Activated T-cell treated with anti-CD3 and anti-CD28 coated beads for 48 hours (primary cell): ENCODE measurements at regions not wholly inside any gene's neighbourhood (a gene's known extent, or its start where the extent isn't known, plus 50 kb on each side); places are given as distances from the start of the nearest gene placed in this dataset.
"Not testable (repeated sequence)": the region's sequence is repeated elsewhere in the genome, so short reads cannot be mapped to it uniquely, and the experiment has no call there.

Experiments
- DNase-seq: peaks from one replicate; pipeline ENCODE4 v3.0.0-alpha.2; 2020; ENCODE audit warnings: low read depth

DNA sequence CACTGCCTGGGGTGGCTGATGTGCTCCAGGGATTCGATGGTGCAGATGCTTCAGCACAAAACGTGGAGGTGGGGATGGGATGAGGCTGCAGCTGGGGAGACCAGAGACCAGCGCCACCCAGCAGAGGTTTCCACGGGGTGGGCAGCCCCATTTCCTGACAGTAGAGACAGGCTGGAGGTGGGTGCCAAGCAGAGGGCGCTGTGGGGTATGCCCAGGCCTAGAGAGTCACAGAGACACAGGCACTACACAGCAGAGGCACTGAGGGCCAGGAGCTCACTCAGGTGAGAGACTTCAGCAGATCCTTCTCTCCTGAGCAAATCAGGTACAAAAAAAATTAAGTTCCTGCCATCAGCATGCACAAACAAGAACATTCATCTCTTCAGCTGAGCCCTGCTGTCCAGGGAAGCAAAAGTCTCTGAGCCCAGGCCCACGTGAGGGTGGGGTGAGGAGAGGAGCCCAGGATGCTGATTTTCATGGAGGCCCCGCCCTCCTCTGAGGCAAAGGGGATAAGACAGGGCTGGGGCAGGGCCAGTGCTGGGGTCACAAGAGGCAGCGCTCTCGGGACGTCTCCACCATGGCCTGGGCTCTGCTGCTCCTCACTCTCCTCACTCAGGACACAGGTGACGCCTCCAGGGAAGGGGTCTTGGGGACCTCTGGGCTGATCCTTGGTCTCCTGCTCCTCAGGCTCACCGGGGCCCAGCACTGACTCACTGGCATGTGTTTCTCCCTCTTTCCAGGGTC, 53.1 kb downstream of the GGTLC2 start:
- DNase-seq = no peak

DNA sequence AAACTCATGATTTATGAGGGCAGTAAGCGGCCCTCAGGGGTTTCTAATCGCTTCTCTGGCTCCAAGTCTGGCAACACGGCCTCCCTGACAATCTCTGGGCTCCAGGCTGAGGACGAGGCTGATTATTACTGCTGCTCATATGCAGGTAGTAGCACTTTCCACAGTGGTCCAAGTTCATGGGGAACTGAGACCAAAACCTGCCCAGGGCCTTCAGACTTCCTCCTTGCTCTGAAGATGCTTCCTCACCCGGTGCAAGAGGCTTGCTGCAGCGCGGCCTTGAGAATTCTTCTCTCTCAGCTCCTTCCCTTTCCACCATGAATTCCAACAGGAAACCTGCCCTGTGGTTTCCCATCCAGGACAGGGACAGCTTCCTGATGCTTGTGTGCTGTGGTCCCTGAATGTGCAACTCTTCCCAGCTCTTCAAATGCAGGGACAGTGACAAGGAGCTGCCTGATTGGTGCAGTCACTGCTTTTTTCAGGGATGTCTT, 53.9 kb downstream of the GGTLC2 start:
- DNase-seq = no peak

DNA sequence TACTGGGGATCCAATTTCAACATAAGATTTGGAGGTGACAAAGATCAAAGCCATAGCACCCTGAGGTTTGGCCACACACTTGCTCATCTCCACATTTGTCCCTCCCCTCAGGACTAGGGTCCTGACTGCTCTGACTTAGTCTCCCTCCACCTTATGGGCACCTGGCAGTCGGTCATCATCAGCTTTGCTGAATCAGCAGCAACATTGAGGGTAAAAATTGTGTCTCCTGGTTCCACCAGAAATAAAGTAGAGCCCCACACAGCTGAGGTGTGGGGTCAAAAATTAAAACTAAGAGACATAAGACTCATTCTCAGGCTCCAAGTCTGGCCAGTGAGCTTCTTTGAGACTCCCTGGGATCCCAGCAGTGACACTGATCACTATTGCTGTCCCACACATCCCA, 56.2 kb downstream of the GGTLC2 start:
- DNase-seq = no peak

DNA sequence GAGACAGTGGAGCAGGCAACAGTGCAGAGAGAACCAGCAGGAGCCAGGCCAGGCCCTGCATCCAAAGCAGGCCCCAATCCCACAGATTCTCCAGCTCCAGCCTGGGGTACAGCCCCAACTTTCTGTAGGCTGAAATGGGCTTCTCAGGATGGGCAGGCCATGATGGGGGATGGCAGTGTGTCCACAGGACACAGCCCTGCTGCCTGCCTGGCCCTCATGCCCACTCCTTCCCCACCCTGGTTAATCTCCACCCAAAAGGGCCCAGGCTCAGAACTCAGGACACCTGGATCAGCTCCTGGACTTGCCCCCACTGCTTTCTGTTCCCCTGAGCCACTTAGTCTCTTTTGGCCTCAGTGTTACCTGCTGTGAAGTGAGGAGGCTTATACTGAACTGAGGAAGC, 57.1 kb downstream of the GGTLC2 start:
- DNase-seq = not testable (repeated sequence)

DNA sequence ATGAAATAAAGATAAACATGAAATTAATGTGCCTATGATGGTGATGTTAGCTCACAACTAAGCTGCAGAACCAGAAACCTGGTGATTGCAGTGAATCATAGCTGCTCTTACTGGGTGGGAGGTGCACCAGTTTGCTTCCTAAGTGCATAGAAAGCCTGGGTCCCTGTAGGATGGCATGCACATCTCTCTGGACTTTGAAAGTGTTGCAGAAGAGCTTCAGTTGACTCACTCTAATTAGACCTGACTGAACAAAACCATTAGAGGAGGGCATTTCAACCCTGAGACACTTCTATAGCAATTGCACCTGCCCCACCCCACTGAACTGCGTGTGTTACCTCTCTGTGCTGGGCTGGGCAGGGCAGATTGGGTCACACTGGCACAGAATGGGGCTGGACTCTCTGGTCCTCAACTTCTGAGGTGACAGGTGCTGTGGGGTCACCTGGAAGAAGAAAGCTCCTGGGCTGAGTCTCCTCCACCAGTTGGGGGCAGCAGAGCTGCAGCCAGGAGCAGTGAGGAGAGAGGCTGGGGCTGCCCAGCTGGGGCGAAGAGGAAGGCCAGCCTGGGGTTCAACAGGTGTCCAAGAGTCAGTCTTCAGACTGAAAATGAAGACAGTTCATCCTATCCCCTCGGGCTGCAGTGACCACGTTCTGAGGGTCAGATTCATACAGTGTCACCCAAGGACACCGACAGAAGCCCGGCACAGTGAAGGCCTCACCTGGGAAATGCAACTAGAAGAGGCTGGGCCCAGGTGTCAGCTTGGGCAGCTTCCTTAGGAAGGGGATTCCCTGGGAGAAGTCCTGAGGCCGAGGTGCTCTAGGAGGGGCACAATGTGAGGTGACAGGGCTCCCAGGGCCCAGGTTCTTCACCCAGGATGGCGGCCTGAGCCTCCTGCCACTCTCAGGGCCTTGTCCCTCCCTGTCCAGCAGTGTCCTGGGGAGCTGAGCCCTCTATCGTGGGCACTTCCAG, 58.1 kb downstream of the GGTLC2 start:
- DNase-seq = no peak

DNA sequence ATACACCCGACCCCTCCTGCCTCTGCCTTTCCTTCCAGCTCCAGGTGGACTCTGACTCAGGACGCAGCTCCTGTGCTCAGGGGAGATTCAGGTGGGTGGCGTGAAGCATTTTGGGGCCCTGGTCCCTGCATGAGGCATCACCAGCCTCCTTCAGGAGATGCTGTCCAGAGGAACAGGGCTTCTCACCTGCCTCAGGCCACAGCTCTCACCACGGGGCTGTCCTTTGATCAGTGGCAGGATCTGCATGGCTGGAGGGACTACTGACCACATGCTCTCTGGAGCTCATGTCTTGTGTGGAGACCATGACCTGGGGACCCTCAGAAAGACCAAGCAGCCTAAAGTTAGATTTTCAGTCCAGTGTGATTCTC, 58.8 kb downstream of the GGTLC2 start:
- no peak for DNase-seq

DNA sequence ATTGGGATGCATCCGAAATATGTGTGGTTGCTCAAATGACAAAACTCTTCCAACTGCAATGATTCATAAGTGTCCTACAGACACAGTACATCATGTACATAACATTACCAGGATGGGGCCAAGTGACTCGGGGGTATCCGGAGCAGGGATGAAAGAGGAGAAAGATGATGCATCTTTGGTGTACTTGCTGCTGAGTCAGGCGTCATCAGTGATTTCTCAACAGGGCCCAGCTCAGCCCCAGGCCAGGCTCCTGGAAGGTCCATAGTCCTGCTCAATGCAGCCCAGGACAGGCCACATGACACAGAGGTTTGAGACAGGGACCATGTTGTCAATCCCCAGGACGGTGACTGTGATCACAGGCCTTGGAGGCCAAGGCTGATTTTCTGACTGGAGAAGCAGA, 59.3 kb downstream of the GGTLC2 start:
- no peak for DNase-seq

DNA sequence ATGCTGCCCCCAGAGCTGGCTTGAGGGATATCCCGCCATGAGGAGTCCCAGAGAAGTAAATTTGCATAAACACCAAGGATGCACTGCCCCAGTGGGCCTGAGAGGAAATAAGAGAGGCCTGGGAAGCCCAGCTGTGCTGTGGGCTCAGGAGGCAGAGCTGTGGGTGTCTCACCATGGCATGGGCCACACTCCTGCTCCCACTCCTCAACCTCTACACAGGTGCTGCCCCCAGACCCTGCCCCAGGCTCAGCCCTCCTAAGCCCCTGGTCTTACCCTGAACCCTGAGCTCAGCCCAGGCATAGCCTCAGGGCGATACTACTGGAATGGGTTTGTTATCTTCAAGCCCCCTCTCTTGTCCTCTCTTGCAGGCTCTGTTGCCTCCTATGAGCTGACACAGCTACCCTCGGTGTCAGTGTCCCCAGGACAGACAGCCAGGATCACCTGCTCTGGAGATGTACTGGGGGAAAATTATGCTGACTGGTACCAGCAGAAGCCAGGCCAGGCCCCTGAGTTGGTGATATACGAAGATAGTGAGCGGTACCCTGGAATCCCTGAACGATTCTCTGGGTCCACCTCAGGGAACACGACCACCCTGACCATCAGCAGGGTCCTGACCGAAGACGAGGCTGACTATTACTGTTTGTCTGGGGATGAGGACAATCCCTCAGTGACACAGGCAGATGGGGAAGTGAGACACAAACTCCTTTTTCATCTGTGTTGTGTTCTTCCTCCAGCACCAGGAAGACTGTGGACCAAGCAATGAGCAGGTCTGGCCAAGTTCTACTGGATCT, 59.9 kb downstream of the GGTLC2 start:
- no peak for DNase-seq

DNA sequence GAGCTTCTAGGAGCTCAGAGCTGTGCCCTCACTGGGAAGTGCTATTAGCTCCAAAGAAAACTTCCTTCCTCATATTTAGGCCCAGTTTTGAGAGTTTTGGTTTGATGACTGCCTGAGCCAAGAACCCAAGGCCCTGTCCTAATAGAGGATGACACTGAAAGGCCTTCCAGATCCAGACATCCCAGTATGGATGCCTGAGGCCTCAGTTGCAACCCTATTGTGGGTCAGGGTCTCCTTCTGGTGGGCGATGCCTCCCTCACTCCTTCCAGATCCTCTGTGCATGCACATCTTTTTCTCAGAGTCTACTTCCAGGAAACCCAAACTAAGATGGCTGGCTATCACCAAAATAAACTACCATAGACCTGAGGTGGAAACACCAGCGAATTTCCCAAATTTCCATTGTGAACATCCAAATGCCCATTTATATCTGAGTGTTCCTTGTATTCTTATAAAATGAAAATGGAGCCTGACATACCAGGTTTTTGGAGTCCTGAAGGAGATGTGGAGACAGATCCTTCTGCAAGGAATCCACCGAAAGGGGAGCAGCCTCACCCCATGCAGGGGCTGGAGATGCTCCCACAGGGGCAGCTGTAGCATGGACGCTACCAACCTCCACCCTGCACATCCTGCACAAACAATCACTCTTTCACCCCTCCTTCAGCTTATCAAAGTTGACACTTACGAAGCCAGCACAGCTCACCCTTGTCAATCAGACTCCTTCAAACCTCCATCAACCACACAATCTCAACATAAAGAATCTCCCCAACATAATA, 61.1 kb downstream of the GGTLC2 start:
- no peak for DNase-seq

DNA sequence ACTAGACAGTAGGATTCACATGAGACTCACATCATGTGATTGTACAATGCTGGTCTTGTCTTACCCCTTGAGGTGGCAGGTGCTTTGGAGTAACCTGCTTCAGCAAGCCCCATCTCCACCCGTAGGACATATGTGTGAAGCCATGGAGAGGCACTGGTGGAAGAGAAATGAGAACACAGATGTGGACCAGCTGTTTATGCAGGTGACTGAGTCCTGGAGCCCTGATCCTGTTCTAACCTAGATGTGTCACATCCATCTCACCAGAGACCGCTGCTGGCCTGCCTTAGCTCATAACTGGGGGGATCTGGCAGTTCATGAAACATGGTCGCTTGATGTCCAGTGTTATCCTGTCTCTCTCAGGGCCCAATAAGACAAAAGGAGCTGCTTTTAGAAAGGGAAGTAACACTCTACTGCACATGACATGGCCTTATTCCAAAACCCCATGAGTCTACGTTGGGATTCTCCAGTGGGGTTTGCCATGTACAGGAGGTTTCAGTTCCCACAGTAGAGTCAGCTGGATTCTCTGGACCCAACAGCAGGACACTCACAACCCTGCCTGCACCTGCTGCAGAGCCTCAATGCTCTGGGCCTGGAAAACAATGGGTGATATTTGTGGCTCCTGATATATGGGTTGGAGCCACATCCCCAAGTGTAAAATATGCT, 62.0 kb downstream of the GGTLC2 start:
- DNase-seq = no peak

DNA sequence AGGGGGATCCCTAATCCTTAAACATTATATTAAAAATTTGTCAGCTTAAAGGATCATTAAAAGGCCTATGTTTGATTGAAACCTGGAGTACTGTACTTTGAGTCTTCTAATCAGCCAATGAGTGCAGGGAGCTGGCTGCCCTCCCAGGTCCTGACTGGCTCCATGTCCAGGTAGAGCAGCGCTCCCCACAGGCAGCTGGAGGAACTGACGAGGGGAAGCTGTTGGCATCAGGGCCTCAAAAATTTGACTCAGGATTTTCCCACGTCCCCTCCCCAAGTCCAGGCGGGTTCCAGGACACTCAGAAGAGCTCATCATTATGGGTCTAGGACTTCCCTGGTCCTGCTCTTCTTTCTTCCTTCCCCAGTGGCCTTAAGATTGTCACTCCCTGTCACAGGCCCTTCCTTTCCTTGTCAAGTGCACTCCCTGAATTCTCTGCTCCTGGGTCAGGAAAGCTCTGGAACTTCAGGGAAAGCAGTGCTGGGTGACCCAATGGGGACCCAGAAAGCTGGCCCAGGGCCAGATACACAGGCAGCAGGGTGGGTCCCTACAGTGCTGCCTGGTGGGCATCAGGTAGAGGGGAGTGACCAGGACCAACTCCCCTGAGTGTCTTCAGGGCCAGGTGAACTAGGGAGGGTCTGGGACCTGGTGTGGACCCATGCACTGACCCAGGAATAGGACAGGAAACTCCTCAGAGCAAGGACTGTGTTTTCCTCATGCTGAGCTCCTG, 65.5 kb downstream of the GGTLC2 start:
- DNase-seq = no peak

DNA sequence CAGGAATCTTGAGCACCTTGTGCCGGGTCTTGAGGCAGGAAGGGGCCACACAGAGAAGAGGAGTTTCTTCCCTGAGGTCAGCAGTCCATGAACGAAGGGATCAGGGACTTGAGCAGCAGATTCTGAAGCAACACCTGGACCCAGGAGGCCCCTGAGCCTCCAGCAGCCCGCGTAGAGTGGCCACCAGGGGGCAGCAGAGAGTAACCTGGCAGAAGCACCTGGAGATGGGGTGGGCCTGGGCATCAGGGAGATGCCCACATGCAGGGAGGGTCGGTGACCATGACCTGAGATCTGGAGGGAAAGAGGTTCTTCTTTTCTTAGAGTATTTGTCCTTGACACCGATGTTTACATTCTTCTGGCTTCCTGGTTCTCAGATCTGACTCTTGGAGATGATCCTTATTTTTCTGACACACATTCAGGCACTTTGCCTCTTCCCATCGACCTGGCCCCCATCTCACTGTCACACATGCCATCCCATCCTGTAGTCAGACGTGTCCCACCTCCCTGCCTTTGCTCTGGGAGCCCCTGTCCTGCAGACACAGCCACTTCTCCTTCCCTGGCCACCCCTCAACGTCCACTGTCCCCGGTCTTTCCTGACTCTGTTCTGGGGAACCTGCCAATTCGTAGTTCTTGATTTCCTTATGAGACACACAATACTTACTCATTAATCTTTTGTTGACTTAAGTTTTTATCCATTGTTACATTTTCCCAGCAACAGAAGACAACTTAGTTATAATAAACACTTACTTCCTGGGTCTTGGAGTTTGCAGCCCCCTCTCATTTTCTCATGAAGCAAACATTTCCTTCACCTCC, 66.5 kb downstream of the GGTLC2 start:
- DNase-seq = peak; percentile 65

DNA sequence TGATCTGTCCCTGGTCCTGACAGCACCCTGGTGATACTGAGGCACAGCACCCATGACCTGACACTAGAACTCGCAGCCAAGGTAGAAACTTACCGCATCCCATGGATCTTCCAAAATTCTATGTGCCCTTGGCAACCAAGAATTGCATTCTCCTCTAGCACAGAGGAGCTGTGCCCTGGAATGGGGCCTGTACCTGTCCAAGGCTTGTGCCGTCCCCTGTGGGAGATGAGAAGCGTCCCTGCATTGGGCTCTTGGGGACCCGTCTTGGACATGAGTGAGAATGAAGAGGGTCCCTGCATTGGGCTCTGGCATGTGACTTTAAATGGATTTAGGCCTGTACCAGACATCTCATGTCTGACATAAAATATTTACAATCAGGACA, 67.1 kb downstream of the GGTLC2 start:
- DNase-seq = no peak

DNA sequence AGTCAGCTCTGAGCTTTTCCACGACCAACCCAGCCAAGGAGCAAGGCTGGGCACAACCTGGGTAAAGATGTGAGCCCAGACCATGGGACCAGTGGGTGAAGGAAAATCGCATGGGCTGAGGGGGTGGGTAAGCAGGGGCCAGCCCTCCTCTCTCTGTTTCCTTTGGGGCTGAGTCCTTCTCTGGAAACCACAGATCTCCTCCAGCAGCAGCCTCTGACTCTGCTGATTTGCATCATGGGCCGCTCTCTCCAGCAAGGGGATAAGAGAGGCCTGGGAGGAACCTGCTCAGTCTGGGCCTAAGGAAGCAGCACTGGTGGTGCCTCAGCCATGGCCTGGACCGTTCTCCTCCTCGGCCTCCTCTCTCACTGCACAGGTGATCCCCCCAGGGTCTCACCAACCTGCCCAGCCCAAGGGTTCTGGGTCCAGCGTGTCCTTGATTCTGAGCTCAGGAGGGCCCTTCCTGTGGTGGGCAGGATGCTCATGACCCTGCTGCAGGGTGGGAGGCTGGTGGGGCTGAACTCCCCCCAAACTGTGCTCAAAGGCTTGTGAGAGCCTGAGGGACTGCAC, 67.8 kb downstream of the GGTLC2 start:
- no peak for DNase-seq

DNA sequence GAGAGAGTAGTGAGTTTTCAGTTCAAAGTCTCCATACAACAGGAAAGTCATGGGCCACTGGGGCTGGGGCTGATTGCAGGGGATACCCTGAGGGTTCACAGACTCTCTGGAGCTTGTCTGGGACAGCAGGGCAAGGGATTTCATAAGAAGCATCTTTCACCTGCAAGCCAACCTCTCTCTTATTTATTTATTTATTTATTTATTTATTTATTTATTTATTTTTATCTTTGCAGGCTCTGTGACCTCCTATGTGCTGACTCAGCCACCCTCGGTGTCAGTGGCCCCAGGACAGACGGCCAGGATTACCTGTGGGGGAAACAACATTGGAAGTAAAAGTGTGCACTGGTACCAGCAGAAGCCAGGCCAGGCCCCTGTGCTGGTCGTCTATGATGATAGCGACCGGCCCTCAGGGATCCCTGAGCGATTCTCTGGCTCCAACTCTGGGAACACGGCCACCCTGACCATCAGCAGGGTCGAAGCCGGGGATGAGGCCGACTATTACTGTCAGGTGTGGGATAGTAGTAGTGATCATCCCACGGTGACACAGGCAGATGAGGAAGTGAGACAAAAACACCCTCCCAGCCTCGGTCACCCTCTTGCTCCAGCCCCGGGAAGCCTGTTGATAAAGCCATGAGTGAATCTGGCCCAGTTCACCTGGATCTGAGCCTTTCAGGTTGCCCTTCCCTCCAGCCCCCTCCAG, 68.4 kb downstream of the GGTLC2 start:
- DNase-seq = no peak

DNA sequence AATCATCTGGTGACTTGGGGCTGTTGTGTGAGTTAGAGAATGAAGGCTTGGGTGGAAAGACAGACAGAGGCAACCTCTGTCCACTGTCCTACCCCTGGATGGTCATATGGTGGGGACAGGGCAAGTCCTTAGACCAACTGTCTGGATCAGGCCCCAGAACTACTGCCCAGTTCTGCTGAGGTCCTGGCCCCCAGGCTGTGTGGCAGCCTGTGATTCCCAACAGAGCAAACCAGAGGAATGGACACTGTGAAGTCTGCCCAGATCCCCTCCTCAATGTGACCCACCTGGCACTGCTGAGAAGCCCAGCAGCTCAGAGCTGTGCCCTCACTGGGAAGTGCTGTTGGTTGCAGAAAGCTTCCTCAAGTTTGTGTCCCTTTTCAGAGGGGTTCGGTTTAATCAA, 69.0 kb downstream of the GGTLC2 start:
- DNase-seq = no peak

DNA sequence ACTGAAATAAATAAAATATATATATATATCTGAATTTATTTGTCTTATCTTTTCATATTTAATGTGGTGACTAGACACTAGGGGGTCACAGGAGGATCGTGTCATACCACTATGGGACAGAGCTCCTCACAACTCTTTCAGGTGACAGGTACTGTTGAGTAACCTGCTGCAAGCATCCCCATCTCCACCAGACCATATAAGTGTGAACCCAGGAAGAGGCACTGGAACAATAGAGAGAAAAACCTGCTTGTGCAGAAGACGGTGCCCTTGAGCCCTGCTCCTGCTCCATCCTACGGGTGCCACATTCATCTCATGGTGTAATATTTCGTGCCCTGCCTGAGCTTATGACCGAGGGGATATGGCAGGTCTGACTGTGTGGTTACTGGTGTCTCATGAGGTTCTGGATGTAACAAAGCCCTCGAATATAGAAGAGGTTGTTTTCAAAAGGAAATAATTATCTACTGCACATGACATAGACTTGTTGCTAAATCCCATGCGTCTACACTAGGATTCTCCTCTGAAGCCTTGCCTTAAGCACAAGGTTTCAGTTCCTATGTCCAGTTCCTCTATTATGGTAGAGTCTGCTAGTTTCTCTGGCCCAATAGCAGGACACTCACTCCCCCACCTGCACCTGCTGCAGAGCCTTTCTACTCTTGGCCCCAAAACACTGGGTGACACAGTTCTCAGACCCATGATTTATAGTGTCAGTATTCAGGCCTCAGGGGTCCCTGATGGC, 70.4 kb downstream of the GGTLC2 start:
- DNase-seq = no peak

DNA sequence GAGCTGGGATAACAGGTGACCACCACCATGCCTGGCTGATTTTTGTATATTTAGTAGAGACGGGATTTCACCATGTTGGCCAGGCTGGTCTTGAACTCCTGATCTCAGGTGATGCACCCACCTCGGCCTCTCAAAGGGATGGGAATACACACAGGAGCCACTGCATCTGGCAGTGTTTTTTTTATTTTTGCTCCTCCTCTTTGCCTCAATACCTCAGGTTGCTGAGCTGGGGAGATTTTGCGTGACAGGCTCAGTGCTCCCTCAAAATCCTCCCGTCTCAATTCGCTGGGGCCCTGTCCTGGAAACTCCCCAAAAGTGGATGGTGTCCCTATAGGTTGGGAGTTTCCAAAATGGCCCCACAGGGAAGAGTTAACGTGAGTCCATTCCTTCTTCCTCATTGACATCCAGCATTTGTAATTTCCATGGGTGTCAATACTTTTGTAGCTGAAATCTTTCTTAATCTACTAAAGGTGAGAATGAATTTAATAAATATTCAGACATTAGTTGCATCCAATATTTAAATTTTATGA, 71.8 kb downstream of the GGTLC2 start:
- DNase-seq = no peak
